Adrenal gland (tissue), 9 donors: ENCODE measurements at regions not wholly inside any gene's neighbourhood (a gene's known extent, or its start where the extent isn't known, plus 50 kb on each side); places are given as distances from the start of the nearest gene placed in this dataset.

Experiments
- DNase-seq, 7 donors: peaks; one replicate each; pipeline ENCODE4 v3.0.0-alpha.2; 2019 to 2020
- H3K27ac ChIP-seq, 5 donors: fragments of 200-600 bp; sonication (generic) in 4 of 5; 1 replicate in 3 of 5; 2 replicates in 2 of 5; pipeline versions ENCODE4 v1.5.1 to v1.8.0; 2016 to 2020; ENCODE audit warnings: mild to moderate bottlenecking in 1 of 5
- H3K27me3 ChIP-seq: fragments of 200-600 bp; 2 replicates; pipeline ENCODE4 v1.8.0; 2021
- H3K36me3 ChIP-seq, 2 donors: fragments of 200-600 bp; replicated peaks in 1 of 2; 1 replicate in 1 of 2; 2 replicates in 1 of 2; pipeline versions ENCODE4 v1.5.1 to v1.8.0; 2018 to 2022
- H3K4me1 ChIP-seq, 2 donors: fragments of 200-600 bp; replicated peaks in 1 of 2; 1 replicate in 1 of 2; 2 replicates in 1 of 2; pipeline versions ENCODE4 v1.5.1 to v1.8.0; 2018 to 2021
- H3K4me3 ChIP-seq, 4 donors: fragments of 200-600 bp; sonication (generic) in 3 of 4; one replicate each; pipeline ENCODE4 v1.5.1; 2016 to 2018
- H3K9me3 ChIP-seq, 3 donors: fragments of 200-600 bp; sonication (generic) in 1 of 3; replicated peaks in 1 of 3; 1 replicate in 2 of 3; 2 replicates in 1 of 3; pipeline versions ENCODE4 v1.5.1 to v1.8.0; 2016 to 2021
- POLR2A ChIP-seq, 2 donors: fragments of 450-650 bp; IDR thresholded peaks; one replicate each; pipeline ENCODE4 v1.6.1; 2017; ENCODE audit warnings: antibody characterized with exemption in 2 of 2, mild to moderate bottlenecking in 2 of 2, moderate library complexity in 1 of 2
- WGBS, 4 donors: extraction: QIAGEN DNeasy Blood & Tissue Kit in 2 of 4; methylation state at CpG; one replicate each; pipeline versions ENCODE4 v1.1.5 to v1.1.7; 2013 to 2017; 5-methylcytosine and 5-hydroxymethylcytosine counted together
- intact Hi-C, 2 donors: fragments of 100-400 bp; cut with DNase I; formaldehyde crosslinking; loops; one replicate each; pipeline versions ENCODE4 v1.14.1 to v1.15.0; 2022 to 2023
- TF ChIP-seq, protein P1 (sequence below), 6 experiments: fragments of 450-650 bp in 4 of 6; fragments of 200-600 bp in 2 of 6; sonication (generic) in 1 of 6; IDR thresholded peaks; 1 replicate in 5 of 6; 2 replicates in 1 of 6; pipeline versions ENCODE4 v1.5.1 to v1.8.0; 2016 to 2021; ENCODE audit warnings: antibody characterized with exemption in 6 of 6, mild to moderate bottlenecking in 2 of 6, moderate library complexity in 1 of 6
- donor health status: healthy with polysubstance abuse.
- donor health status: Bipolar disorder and iron deficiency.
- donor health status: DM: yes; HTN: yes; CAD: no.
- donor health status: DM: no; HTN: no; CAD: no.
- donor health status: DM: no; HTN: no; CAD: no.

DNA sequence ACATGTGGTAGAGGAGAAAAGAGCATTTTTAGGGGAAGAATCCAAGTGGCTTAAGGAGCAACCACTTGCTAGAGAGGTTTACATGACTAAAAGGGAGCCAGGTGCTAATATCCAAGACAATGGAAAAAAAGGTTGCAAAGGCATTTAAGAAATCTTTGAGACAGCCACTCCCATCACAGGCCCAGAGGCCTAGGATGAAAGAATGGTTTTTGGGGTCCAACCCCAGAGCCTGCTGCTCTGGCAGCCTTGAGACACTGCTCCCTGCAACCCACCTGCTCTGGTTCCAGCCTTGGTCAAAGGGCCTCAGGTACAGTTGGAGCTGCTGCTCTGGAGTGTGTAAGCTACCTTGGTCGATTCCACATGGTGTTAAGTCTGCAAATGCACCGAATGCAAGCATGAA lies 84.1 kb upstream of the FREM3 start:
- 80 to 100% (median 93%) methylated on average over 1 to 2 of the region's 2 CpGs for WGBS, 4 donors
- no peak for TF ChIP-seq POLR2A (IDR thresholded peaks at IDR 0.05)
- TF ChIP-seq, protein P1, sequence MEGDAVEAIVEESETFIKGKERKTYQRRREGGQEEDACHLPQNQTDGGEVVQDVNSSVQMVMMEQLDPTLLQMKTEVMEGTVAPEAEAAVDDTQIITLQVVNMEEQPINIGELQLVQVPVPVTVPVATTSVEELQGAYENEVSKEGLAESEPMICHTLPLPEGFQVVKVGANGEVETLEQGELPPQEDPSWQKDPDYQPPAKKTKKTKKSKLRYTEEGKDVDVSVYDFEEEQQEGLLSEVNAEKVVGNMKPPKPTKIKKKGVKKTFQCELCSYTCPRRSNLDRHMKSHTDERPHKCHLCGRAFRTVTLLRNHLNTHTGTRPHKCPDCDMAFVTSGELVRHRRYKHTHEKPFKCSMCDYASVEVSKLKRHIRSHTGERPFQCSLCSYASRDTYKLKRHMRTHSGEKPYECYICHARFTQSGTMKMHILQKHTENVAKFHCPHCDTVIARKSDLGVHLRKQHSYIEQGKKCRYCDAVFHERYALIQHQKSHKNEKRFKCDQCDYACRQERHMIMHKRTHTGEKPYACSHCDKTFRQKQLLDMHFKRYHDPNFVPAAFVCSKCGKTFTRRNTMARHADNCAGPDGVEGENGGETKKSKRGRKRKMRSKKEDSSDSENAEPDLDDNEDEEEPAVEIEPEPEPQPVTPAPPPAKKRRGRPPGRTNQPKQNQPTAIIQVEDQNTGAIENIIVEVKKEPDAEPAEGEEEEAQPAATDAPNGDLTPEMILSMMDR (IDR thresholded peaks at IDR 0.05), result no peak
- no peaks in the 10 kb centered on the region for H3K27me3 ChIP-seq

DNA sequence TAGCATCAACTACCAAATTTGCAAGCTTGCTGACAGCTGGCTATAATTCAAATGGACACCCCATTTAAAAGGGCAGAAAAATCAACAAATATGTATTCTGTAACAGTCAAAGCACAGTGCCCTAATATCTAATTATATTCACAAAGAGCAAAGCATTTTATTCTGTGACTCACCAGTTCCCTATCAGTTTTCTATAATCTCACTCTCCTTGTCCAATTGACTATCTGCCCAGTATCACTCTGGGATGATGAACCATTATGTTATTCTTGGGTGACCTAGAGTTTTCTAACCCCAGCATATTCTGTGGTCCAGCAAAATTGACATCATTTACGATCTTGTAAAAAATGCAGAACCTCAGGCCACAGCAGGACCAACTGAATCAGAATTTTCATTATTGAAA lies 82.0 kb upstream of the FREM3 start:
- WGBS, 4 donors, result 30 to 40% (median 37%) methylated on average over 1 of the region's 1 CpG
- H3K4me3 ChIP-seq, result no peak overlapping the region
- no peaks in the 10 kb centered on the region for H3K9me3 ChIP-seq
- H3K4me1 ChIP-seq, result peaks cover 0 to 4% of the 10 kb centered on the region in 2 donors
- H3K27me3 ChIP-seq, result no peaks in the 10 kb centered on the region
- H3K36me3 ChIP-seq, result no peaks in the 10 kb centered on the region
- intact Hi-C loops, result no loop called here
- DNase-seq, result no peak
- no peak for TF ChIP-seq POLR2A (IDR thresholded peaks at IDR 0.05)
- TF ChIP-seq, protein P1 (IDR thresholded peaks at IDR 0.05), result no peak
- no peak overlapping the region for H3K27ac ChIP-seq

More for the DNA sequence above, 84.1 kb upstream of the FREM3 start:
- H3K4me3 ChIP-seq, result no peak overlapping the region
- intact Hi-C loops, result no loop called here
- no peaks in the 10 kb centered on the region for H3K9me3 ChIP-seq
- no peaks in the 10 kb centered on the region for H3K36me3 ChIP-seq
- peaks cover 0 to 4% of the 10 kb centered on the region in 2 donors for H3K4me1 ChIP-seq
- DNase-seq, result no peak
- no peak overlapping the region for H3K27ac ChIP-seq

DNA sequence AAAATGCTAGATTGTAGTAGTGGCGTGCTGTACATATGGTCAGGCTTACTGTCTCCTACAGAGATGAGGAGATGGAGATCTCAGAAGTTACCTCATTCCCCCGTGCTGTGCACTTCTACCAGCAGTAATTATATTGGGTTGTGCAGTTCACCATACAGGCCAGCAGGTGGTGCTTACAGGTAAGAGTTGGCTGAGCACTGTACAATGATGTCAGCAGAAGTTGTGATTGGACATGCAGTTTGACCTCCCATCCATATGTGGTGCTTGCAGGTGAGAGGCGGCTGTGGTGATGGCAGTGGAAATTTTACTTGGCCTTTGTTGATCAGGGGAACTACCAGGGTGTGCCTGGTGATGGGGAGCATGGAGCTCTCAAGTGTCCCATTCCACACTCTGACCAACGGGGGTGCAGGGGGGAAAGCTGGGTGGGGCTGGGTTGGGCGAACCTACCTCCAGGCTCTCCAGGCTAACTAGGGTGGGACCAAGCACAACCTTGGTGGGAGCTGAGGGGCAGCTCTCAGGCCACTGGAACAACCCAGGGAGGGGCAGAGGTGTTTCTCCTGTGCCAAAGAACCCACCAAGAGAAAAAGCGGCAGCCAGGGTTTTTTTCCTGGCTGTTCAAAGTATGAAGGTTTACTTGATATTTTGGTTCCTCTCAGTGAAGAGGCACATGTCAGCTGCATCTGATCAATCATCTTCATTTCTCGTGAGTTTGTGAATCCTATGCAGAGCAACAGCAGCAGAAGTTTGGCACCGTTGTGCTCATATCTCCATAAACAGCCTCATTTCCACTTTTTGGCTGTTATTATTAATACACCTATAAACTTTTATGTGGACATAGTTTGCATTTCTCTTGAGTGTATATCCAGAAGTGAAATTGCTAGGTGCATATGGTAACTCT lies 73.8 kb upstream of the FREM3 start:
- Histone ChIP-seq H3K27me3 (no peaks in the 10 kb centered on the region), H3K9me3 (no peaks in the 10 kb centered on the region), H3K4me3 (no peak overlapping the region), H3K27ac (no peak overlapping the region), H3K4me1 (no peaks in the 10 kb centered on the region), H3K36me3 (no peaks in the 10 kb centered on the region)
- TF ChIP-seq, protein P1 (IDR thresholded peaks at IDR 0.05), result peak; percentile 63 to 80 (median 77)
- TF ChIP-seq POLR2A (IDR thresholded peaks at IDR 0.05), result no peak
- 69 to 77% (median 72%) methylated on average over 8 of the region's 8 CpGs for WGBS, 4 donors
- intact Hi-C loops, result no loop called here
- DNase-seq, result peak; percentile 48 to 83 (median 71)

DNA sequence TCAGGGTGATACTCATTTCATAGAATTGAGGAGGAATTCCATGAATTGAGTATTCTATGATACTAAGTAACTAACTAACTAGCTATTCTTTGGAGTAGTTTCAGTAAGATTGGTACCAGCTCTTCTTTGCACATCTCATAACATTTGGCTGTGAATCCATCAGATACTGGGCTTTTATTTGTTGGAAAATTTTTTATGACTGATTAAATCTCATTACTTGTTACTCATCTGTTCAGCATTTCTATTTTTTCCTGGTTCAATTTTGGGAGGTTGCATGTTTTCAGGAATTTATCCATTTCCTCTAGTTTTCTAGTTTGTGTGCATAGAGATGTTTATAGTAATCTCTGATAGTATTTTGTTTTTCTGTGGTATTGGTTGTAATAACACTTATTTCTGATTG lies 70.8 kb upstream of the FREM3 start:
- Histone ChIP-seq H3K9me3 (no peaks in the 10 kb centered on the region), H3K4me3 (no peak overlapping the region), H3K27ac (no peak overlapping the region), H3K36me3 (no peaks in the 10 kb centered on the region), H3K4me1 (no peaks in the 10 kb centered on the region), H3K27me3 (no peaks in the 10 kb centered on the region)
- DNase-seq, result no peak
- intact Hi-C loops, result no loop called here
- TF ChIP-seq POLR2A (IDR thresholded peaks at IDR 0.05), result no peak
- TF ChIP-seq, protein P1 (IDR thresholded peaks at IDR 0.05), result no peak
